SK-N-SH treated with all-trans-retinoic acid at 6 μM for 48 hours (cell line): ENCODE measurements at regions not wholly inside any gene's neighbourhood (a gene's known extent, or its start where the extent isn't known, plus 50 kb on each side); places are given as distances from the start of the nearest gene placed in this dataset.

Experiments
- ARNTL ChIP-seq: fragments of 450-650 bp; formaldehyde crosslinking; IDR thresholded peaks from 2 replicates; pipeline ENCODE4 v1.5.0; 2020; ENCODE audit warnings: low read depth, mild to moderate bottlenecking, moderate library complexity, borderline replicate concordance
- ISL1 ChIP-seq: fragments of 250-450 bp; sonication (Bioruptor Pico); IDR thresholded peaks from 2 replicates; pipeline ENCODE4 v2.1.2; 2022; ENCODE audit warnings: mild to moderate bottlenecking, moderate library complexity
- TCF4 ChIP-seq: fragments of 250-450 bp; sonication (Bioruptor Pico); IDR thresholded peaks from 2 replicates; pipeline ENCODE4 v1.8.0; 2021; ENCODE audit warnings: mild to moderate bottlenecking, moderate library complexity, borderline replicate concordance
- TOX ChIP-seq: fragments of 250-450 bp; sonication (Bioruptor Pico); IDR thresholded peaks from 2 replicates; pipeline ENCODE4 v1.8.0; 2021; ENCODE audit warnings: mild to moderate bottlenecking, moderate library complexity, borderline replicate concordance
- ZFP3 ChIP-seq: fragments of 250-450 bp; sonication (Bioruptor Pico); IDR thresholded peaks from 2 replicates; pipeline ENCODE4 v1.5.0; 2020; ENCODE audit warnings: mild to moderate bottlenecking, moderate library complexity
- ZFP30 ChIP-seq: fragments of 450-650 bp; formaldehyde crosslinking; IDR thresholded peaks from 2 replicates; pipeline ENCODE4 v1.5.0; 2022; ENCODE audit warnings: mild to moderate bottlenecking, moderate library complexity
- ZNF70 ChIP-seq: fragments of 450-650 bp; formaldehyde crosslinking; IDR thresholded peaks from 2 replicates; pipeline ENCODE4 v1.5.0; 2020; ENCODE audit warnings: mild to moderate bottlenecking, moderate library complexity
- TF ChIP-seq, protein P1 (sequence below): fragments of 250-450 bp; sonication (Bioruptor Pico); IDR thresholded peaks from 2 replicates; pipeline ENCODE4 v1.5.0; 2020; ENCODE audit warnings: mild to moderate bottlenecking, moderate library complexity

DNA sequence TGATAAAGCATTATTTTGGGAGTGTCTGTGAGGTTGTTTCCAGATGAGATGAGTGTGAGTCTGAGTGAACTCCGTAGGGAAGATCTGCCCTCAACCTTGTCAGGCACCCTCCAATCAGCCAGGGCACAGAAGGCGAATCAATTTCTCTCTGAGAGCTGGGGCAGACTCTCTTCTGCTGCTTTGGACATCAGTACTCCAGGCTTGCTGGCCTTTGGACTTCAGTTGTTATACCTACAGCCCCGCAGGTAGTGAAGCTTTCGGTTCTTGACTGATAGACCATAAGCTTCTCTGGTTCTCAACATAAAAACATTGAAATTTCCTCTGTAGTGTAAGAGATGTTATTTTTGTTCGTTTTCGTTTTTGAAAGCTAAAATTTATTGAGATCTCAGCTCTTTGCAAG is 71.4 kb downstream of the MAFB start:
- TF ChIP-seq TOX (CRISPR knock-in tag) = no peak
- TF ChIP-seq ZFP30 (CRISPR knock-in tag) = no peak
- TF ChIP-seq ARNTL (CRISPR knock-in tag) = no peak
- TF ChIP-seq ZNF70 (CRISPR knock-in tag) = no peak
- TF ChIP-seq ISL1 (CRISPR knock-in tag) = no peak
- TF ChIP-seq TCF4 (CRISPR knock-in tag) = no peak
- no peak for TF ChIP-seq ZFP3 (CRISPR knock-in tag)
- TF ChIP-seq, protein P1, sequence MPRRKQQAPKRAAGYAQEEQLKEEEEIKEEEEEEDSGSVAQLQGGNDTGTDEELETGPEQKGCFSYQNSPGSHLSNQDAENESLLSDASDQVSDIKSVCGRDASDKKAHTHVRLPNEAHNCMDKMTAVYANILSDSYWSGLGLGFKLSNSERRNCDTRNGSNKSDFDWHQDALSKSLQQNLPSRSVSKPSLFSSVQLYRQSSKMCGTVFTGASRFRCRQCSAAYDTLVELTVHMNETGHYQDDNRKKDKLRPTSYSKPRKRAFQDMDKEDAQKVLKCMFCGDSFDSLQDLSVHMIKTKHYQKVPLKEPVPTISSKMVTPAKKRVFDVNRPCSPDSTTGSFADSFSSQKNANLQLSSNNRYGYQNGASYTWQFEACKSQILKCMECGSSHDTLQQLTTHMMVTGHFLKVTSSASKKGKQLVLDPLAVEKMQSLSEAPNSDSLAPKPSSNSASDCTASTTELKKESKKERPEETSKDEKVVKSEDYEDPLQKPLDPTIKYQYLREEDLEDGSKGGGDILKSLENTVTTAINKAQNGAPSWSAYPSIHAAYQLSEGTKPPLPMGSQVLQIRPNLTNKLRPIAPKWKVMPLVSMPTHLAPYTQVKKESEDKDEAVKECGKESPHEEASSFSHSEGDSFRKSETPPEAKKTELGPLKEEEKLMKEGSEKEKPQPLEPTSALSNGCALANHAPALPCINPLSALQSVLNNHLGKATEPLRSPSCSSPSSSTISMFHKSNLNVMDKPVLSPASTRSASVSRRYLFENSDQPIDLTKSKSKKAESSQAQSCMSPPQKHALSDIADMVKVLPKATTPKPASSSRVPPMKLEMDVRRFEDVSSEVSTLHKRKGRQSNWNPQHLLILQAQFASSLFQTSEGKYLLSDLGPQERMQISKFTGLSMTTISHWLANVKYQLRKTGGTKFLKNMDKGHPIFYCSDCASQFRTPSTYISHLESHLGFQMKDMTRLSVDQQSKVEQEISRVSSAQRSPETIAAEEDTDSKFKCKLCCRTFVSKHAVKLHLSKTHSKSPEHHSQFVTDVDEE (CRISPR knock-in tag) = no peak
